ENCODE measurements at regions not wholly inside any gene's neighbourhood (a gene's known extent, or its start where the extent isn't known, plus 50 kb on each side); places are given as distances from the start of the nearest gene placed in this dataset.

GRCh38 chr13:38496917-38497316 is 147.3 kb downstream of the UFM1 start (continued):
- TF ChIP-seq, protein P1, sequence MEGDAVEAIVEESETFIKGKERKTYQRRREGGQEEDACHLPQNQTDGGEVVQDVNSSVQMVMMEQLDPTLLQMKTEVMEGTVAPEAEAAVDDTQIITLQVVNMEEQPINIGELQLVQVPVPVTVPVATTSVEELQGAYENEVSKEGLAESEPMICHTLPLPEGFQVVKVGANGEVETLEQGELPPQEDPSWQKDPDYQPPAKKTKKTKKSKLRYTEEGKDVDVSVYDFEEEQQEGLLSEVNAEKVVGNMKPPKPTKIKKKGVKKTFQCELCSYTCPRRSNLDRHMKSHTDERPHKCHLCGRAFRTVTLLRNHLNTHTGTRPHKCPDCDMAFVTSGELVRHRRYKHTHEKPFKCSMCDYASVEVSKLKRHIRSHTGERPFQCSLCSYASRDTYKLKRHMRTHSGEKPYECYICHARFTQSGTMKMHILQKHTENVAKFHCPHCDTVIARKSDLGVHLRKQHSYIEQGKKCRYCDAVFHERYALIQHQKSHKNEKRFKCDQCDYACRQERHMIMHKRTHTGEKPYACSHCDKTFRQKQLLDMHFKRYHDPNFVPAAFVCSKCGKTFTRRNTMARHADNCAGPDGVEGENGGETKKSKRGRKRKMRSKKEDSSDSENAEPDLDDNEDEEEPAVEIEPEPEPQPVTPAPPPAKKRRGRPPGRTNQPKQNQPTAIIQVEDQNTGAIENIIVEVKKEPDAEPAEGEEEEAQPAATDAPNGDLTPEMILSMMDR (IDR thresholded peaks at IDR 0.05 in 2 of 3, conservative IDR thresholded peaks at IDR 0.05 in 1 of 3; ENCODE audit: borderline replicate concordance in 1 of 3, insufficient read depth in 1 of 3, low read depth in 2 of 3, low read length in 2 of 3), result no peak
- TF ChIP-seq EZH2phosphoT487 (IDR thresholded peaks at IDR 0.05; ENCODE audit: borderline replicate concordance) (no peak), SRF (IDR thresholded peaks at IDR 0.05; ENCODE audit: low read depth) (no peak), ATF3 (IDR thresholded peaks at IDR 0.05) (no peak)

GRCh38 chr13:38498271-38498670 is 148.6 kb downstream of the UFM1 start:
- Histone ChIP-seq H3K79me2 (ENCODE audit: insufficient read depth, low read length) (no peaks in the 10 kb centered on the region), H3K9me3 (ENCODE audit: control insufficient read depth in 1 of 2, insufficient read depth in 1 of 2, low read depth in 1 of 2, low read length in 2 of 2) (peaks cover 0 to 10% of the 10 kb centered on the region in 2 experiments; a peak in 2 of 4 replicates), H3K9me2 (ENCODE audit: insufficient read depth) (no peaks in the 10 kb centered on the region), H3K4me1 (ENCODE audit: control insufficient read depth in 1 of 2, insufficient read depth in 2 of 2, low read length in 2 of 2) (no peaks in the 10 kb centered on the region), H3K4me2 (ENCODE audit: low read length) (no peak overlapping the region), H3K4me3 (replicated peaks in 1 of 2; ENCODE audit: low read depth in 1 of 2, low read length in 2 of 2) (no peak overlapping the region), H3K27ac (ENCODE audit: low read depth, low read length) (no peak overlapping the region), H3K27me3 (ENCODE audit: insufficient read depth, low read length) (no peaks in the 10 kb centered on the region), H3K9ac (ENCODE audit: low read length) (no peak overlapping the region), H4K20me1 (ENCODE audit: insufficient read depth) (no peaks in the 10 kb centered on the region), H3K36me3 (ENCODE audit: control insufficient read depth in 1 of 2, insufficient read depth in 2 of 2, low read length in 2 of 2) (no peaks in the 10 kb centered on the region), H2AFZ (ENCODE audit: low read depth, low read length, poor library complexity, severe bottlenecking) (no peak overlapping the region)
- DNase-seq (ENCODE audit: low read depth, low spot score) (no peak), ATAC-seq (no peak)
- no peak for TF ChIP-seq MAX (IDR thresholded peaks at IDR 0.05)
- ChIA-PET CTCF (no interaction called here), POLR2A (no interaction called here), RAD21 (ENCODE audit: low non-redundant PET in 1 of 2, low total read pairs in 2 of 2, uncharacterized antibody in 2 of 2, unreplicated experiment in 2 of 2) (no interaction called here)
- intact Hi-C loops (cut with micrococcal nuclease), result no loop called here
- BruUV-seq (replicated peaks), result no TSS peak

DNA sequence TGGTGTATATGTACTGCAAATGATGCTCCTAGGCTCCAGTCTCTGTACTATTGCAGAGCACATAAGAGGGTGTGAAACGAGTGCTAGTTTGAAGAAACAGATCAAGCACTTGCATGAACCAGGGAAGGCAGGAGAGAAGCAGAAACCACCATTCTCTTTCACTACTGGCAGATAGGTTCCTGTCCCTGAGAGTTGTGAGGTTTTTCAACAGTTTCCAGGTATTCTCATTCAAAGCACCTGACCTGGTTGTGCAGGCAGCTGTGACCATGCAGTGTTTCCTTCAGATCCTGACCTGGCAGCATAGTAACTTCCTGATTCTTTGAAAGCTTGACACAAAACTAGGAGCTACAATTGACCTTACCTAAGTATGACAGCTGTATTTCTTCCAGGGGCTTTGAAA is 164.9 kb downstream of the UFM1 start:
- intact Hi-C loops (cut with micrococcal nuclease), result no loop called here
- ChIA-PET CTCF (no interaction called here), RAD21 (ENCODE audit: low non-redundant PET in 1 of 2, low total read pairs in 2 of 2, uncharacterized antibody in 2 of 2, unreplicated experiment in 2 of 2) (no interaction called here), POLR2A (no interaction called here)
- TF ChIP-seq CEBPB (IDR thresholded peaks at IDR 0.05; ENCODE audit: low read depth) (no peak), ELF1 (IDR thresholded peaks at IDR 0.05; ENCODE audit: borderline replicate concordance, low read depth) (no peak), POLR2A (IDR thresholded peaks at IDR 0.05; ENCODE audit: borderline replicate concordance, extremely low read depth, insufficient read depth, insufficient read length) (no peak), SIN3A (IDR thresholded peaks at IDR 0.05; ENCODE audit: low read depth) (no peak)
- TF ChIP-seq, protein P1 (IDR thresholded peaks at IDR 0.05 in 2 of 3, conservative IDR thresholded peaks at IDR 0.05 in 1 of 3; ENCODE audit: borderline replicate concordance in 1 of 3, insufficient read depth in 1 of 3, low read depth in 2 of 3, low read length in 2 of 3), result no peak
- H2AFZ ChIP-seq (ENCODE audit: low read depth, low read length, poor library complexity, severe bottlenecking), result no peak overlapping the region
- no peaks in the 10 kb centered on the region for H3K9me2 ChIP-seq (ENCODE audit: insufficient read depth)
- no peak overlapping the region for H3K9ac ChIP-seq (ENCODE audit: low read length)
- H3K27ac ChIP-seq (ENCODE audit: low read depth, low read length), result no peak overlapping the region
- H3K27me3 ChIP-seq (ENCODE audit: insufficient read depth, low read length), result no peaks in the 10 kb centered on the region
- peaks cover 0 to 5% of the 10 kb centered on the region in 2 experiments; a peak in 1 of 4 replicates for H3K9me3 ChIP-seq (ENCODE audit: control insufficient read depth in 1 of 2, insufficient read depth in 1 of 2, low read depth in 1 of 2, low read length in 2 of 2)
- no peak overlapping the region for H3K4me3 ChIP-seq (replicated peaks in 1 of 2; ENCODE audit: low read depth in 1 of 2, low read length in 2 of 2)
- no TSS peak for BruUV-seq (replicated peaks)
- H3K36me3 ChIP-seq (ENCODE audit: control insufficient read depth in 1 of 2, insufficient read depth in 2 of 2, low read length in 2 of 2), result no peaks in the 10 kb centered on the region
- DNase-seq (ENCODE audit: low read depth, low spot score), result no peak
- H3K4me1 ChIP-seq (ENCODE audit: control insufficient read depth in 1 of 2, insufficient read depth in 2 of 2, low read length in 2 of 2), result no peaks in the 10 kb centered on the region
- H3K79me2 ChIP-seq (ENCODE audit: insufficient read depth, low read length), result no peaks in the 10 kb centered on the region
- ATAC-seq, result no peak
- H4K20me1 ChIP-seq (ENCODE audit: insufficient read depth), result no peaks in the 10 kb centered on the region
- H3K4me2 ChIP-seq (ENCODE audit: low read length), result no peak overlapping the region

Data from HCT116 (cell line).